K562 (cell line): ENCODE measurements at regions not wholly inside any gene's neighbourhood (a gene's known extent, or its start where the extent isn't known, plus 50 kb on each side); places are given as distances from the start of the nearest gene placed in this dataset.

Source experiments
- ATAC-seq: fragments of 200-7000 bp; cut with Tn5 transposase; 3 replicates; pipeline ENCODE4 v1.9.1; 2020; ENCODE audit warnings: moderate library complexity
- BruUV-seq: library from RNA; stranded (reverse); fragments of 400-500 nt; replicated peaks from 2 replicates; lab custom pipeline; 2021; lab: Mats Ljungman, UMichigan
- CTCF ChIA-PET: fragments of 300-600 bp; formaldehyde crosslinking; extraction: SDS; loops from one replicate; lab custom pipeline; 2021; ENCODE audit warnings: low intra/inter-chr PET ratio; lab: Yijun Ruan, JAX
- POLR2A ChIA-PET: fragments of 300-600, 350-650 bp; sonication (Branson Sonifier 250); formaldehyde crosslinking; extraction: SDS; loops from one replicate; lab custom pipeline; 2021; ENCODE audit warnings: antibody characterized with exemption, inconsistent platforms; lab: Yijun Ruan, JAX
- DNase-seq, 4 experiments: peaks; one replicate each; pipeline versions ENCODE4 v3.0.0 to v3.0.0-alpha.2; 2011 to 2018; ENCODE audit warnings: low spot score in 3 of 4, mixed read lengths in 3 of 4; ENCODE audit errors: extremely low read depth in 1 of 4
- FAIRE-seq: peaks from 2 replicates; lab custom pipeline; 2011; peaks lifted over from hg19 to GRCh38; lab: Jason Lieb, UNC
- H2AFZ ChIP-seq: 2 replicates; pipeline ENCODE4 v1.6.0; 2011; ENCODE audit warnings: low read depth, low read length, control low read depth, inconsistent platforms
- H3K27ac ChIP-seq: fragments of 200-600 bp; 3 replicates; pipeline ENCODE4 v1.8.0; 2011; ENCODE audit warnings: low read depth, mild to moderate bottlenecking, control low read depth, inconsistent platforms, low read length, moderate library complexity, mixed read lengths; ENCODE audit errors: extremely low read depth
- H3K27me3 ChIP-seq, 2 experiments: fragments of 300-600 bp in 1 of 2; 2 replicates in 1 of 2; 3 replicates in 1 of 2; pipeline versions ENCODE4 v1.6.0 to v1.8.0; 2011; ENCODE audit warnings: inconsistent platforms in 2 of 2, low read length in 2 of 2, mild to moderate bottlenecking in 1 of 2, mixed read lengths in 1 of 2, moderate library complexity in 1 of 2; ENCODE audit not compliant: control insufficient read depth in 2 of 2, insufficient read depth in 2 of 2
- H3K36me3 ChIP-seq: fragments of 300-600 bp; 3 replicates; pipeline ENCODE4 v1.8.0; 2011; ENCODE audit warnings: mild to moderate bottlenecking, low read length, inconsistent platforms; ENCODE audit not compliant: control insufficient read depth, insufficient read depth
- H3K4me1 ChIP-seq, 2 experiments: fragments of 200-600 bp in 1 of 2; replicated peaks in 1 of 2; 2 replicates in 1 of 2; 3 replicates in 1 of 2; pipeline versions ENCODE4 v1.5.1 to v1.8.0; 2011; ENCODE audit warnings: inconsistent platforms in 2 of 2, low read length in 2 of 2, mild to moderate bottlenecking in 1 of 2, mixed read lengths in 1 of 2, moderate library complexity in 1 of 2; ENCODE audit not compliant: control insufficient read depth in 2 of 2, insufficient read depth in 2 of 2
- H3K4me2 ChIP-seq: 2 replicates; pipeline ENCODE4 v1.6.1; 2011; ENCODE audit warnings: low read length, control low read depth, inconsistent platforms, mixed read lengths; ENCODE audit not compliant: insufficient read depth
- H3K4me3 ChIP-seq: fragments of 200-600 bp; sonication (generic), shearing (Covaris generic); 2 replicates; pipeline ENCODE4 v1.5.1; 2016; ENCODE audit warnings: control low read depth, inconsistent platforms
- H3K79me2 ChIP-seq: fragments of 200-600 bp; 3 replicates; pipeline ENCODE4 v1.8.0; 2011; ENCODE audit warnings: low read length, inconsistent platforms; ENCODE audit not compliant: control insufficient read depth, insufficient read depth
- H3K9ac ChIP-seq, 2 experiments: 2 replicates each; pipeline versions ENCODE4 v1.6.0 to v1.6.1; 2011; ENCODE audit warnings: low read depth in 2 of 2, low read length in 2 of 2, control low read depth in 1 of 2, inconsistent platforms in 1 of 2, mild to moderate bottlenecking in 1 of 2, mixed read lengths in 1 of 2; ENCODE audit not compliant: insufficient read depth in 1 of 2
- H3K9me1 ChIP-seq: one replicate; pipeline ENCODE4 v1.6.0; 2011; ENCODE audit warnings: inconsistent platforms, mild to moderate bottlenecking, low read length, moderate library complexity; ENCODE audit not compliant: control insufficient read depth, insufficient read depth
- H3K9me3 ChIP-seq: replicated peaks from 2 replicates; pipeline ENCODE4 v1.5.1; 2011; ENCODE audit warnings: low read depth, low read length, inconsistent platforms; ENCODE audit not compliant: control insufficient read depth, insufficient read depth
- H4K20me1 ChIP-seq: replicated peaks from 2 replicates; pipeline ENCODE4 v1.6.1; 2011; ENCODE audit warnings: low read length, inconsistent platforms, mixed read lengths; ENCODE audit not compliant: control insufficient read depth, insufficient read depth
- C11orf30 ChIP-seq: fragments of 450-650 bp; IDR thresholded peaks from 2 replicates; pipeline ENCODE4 v1.6.1; 2016; ENCODE audit warnings: low read depth, mild to moderate bottlenecking
- ELF1 ChIP-seq: fragments of 200-800 bp; sonication (Bioruptor generic); IDR thresholded peaks from 2 replicates; pipeline ENCODE4 v1.6.1; 2016; ENCODE audit warnings: missing genetic modification characterization, missing compliant biosample characterization
- GATAD2A ChIP-seq: fragments of 450-650 bp; IDR thresholded peaks from 2 replicates; pipeline ENCODE4 v1.6.1; 2017
- MAFG ChIP-seq: fragments of 450-650 bp; conservative IDR thresholded peaks from 2 replicates; pipeline ENCODE4 v1.6.1; 2016; ENCODE audit warnings: missing genetic modification characterization, missing compliant biosample characterization
- SNRNP70 ChIP-seq: fragments of 200-400 bp; formaldehyde crosslinking; optimal IDR thresholded peaks from 2 replicates; pipeline ENCODE3; 2017; ENCODE audit warnings: low read depth, low read length
- TCFL5 ChIP-seq: fragments of 250-450 bp; sonication (Bioruptor Pico); conservative IDR thresholded peaks from 2 replicates; pipeline ENCODE4 v1.6.1; 2021; ENCODE audit warnings: mild to moderate bottlenecking, moderate library complexity, matching md5 sums
- WGBS: fragments of 100-300 bp; shearing (Covaris generic); methylation state at CpG from one replicate; pipeline ENCODE4 v1.1.6; 2016; ENCODE audit warnings: low coverage, mixed read lengths; ENCODE audit not compliant: insufficient coverage; ENCODE audit errors: missing lambda C conversion rate; 5-methylcytosine and 5-hydroxymethylcytosine counted together
- in situ Hi-C: fragments of 300-500 bp; cut with MboI; formaldehyde crosslinking; loops from 4 replicates; pipeline ENCODE4 v1.15.0; 2018; ENCODE audit warnings: inconsistent platforms, mixed read lengths
- intact Hi-C: fragments of 100-400 bp; cut with micrococcal nuclease; formaldehyde crosslinking; loops from 2 replicates; pipeline ENCODE4 v1.14.2; 2022
- TF ChIP-seq, protein P1 (sequence below), 2 experiments: fragments of 450-650 bp in 1 of 2; sonication (generic) in 1 of 2; formaldehyde crosslinking in 1 of 2; IDR thresholded peaks; 2 replicates each; pipeline versions ENCODE4 v1.7.1 to v1.9.0; 2016 to 2022; ENCODE audit warnings: inconsistent platforms in 1 of 2, mild to moderate bottlenecking in 1 of 2, missing genetic modification reagents in 1 of 2
- TF ChIP-seq, protein P2 (sequence below): fragments of 250-450 bp; sonication (Bioruptor Pico); IDR thresholded peaks from 2 replicates; pipeline ENCODE4 v1.5.0; 2021; ENCODE audit warnings: mild to moderate bottlenecking, borderline replicate concordance
- TF ChIP-seq, protein P3 (sequence below): sonication (generic); formaldehyde crosslinking; IDR thresholded peaks from 2 replicates; pipeline ENCODE4 v1.8.1; 2023; ENCODE audit warnings: mild to moderate bottlenecking, missing genetic modification reagents, moderate library complexity

- ChIA-PET POLR2A (no interaction called here), CTCF (no interaction called here)
- H3K36me3 ChIP-seq = no peaks in the 10 kb centered on the region
- no peak for TF ChIP-seq MAFG (tag)
- no peak for TF ChIP-seq TCFL5 (CRISPR knock-in tag)
- no peak for TF ChIP-seq SNRNP70
- TF ChIP-seq, protein P1, sequence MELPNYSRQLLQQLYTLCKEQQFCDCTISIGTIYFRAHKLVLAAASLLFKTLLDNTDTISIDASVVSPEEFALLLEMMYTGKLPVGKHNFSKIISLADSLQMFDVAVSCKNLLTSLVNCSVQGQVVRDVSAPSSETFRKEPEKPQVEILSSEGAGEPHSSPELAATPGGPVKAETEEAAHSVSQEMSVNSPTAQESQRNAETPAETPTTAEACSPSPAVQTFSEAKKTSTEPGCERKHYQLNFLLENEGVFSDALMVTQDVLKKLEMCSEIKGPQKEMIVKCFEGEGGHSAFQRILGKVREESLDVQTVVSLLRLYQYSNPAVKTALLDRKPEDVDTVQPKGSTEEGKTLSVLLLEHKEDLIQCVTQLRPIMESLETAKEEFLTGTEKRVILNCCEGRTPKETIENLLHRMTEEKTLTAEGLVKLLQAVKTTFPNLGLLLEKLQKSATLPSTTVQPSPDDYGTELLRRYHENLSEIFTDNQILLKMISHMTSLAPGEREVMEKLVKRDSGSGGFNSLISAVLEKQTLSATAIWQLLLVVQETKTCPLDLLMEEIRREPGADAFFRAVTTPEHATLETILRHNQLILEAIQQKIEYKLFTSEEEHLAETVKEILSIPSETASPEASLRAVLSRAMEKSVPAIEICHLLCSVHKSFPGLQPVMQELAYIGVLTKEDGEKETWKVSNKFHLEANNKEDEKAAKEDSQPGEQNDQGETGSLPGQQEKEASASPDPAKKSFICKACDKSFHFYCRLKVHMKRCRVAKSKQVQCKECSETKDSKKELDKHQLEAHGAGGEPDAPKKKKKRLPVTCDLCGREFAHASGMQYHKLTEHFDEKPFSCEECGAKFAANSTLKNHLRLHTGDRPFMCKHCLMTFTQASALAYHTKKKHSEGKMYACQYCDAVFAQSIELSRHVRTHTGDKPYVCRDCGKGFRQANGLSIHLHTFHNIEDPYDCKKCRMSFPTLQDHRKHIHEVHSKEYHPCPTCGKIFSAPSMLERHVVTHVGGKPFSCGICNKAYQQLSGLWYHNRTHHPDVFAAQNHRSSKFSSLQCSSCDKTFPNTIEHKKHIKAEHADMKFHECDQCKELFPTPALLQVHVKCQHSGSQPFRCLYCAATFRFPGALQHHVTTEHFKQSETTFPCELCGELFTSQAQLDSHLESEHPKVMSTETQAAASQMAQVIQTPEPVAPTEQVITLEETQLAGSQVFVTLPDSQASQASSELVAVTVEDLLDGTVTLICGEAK (IDR thresholded peaks at IDR 0.05) = no peak
- TF ChIP-seq, protein P1 (CRISPR knock-in tag; IDR thresholded peaks at IDR 0.05) = no peak
- TF ChIP-seq ELF1 (tag) = no peak
- TF ChIP-seq C11orf30 = no peak
- TF ChIP-seq, protein P2, sequence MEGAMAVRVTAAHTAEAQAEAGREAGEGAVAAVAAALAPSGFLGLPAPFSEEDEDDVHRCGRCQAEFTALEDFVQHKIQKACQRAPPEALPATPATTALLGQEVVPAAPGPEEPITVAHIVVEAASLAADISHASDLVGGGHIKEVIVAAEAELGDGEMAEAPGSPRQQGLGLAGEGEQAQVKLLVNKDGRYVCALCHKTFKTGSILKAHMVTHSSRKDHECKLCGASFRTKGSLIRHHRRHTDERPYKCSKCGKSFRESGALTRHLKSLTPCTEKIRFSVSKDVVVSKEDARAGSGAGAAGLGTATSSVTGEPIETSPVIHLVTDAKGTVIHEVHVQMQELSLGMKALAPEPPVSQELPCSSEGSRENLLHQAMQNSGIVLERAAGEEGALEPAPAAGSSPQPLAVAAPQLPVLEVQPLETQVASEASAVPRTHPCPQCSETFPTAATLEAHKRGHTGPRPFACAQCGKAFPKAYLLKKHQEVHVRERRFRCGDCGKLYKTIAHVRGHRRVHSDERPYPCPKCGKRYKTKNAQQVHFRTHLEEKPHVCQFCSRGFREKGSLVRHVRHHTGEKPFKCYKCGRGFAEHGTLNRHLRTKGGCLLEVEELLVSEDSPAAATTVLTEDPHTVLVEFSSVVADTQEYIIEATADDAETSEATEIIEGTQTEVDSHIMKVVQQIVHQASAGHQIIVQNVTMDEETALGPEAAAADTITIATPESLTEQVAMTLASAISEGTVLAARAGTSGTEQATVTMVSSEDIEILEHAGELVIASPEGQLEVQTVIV (CRISPR knock-in tag) = no peak
- TF ChIP-seq, protein P3, sequence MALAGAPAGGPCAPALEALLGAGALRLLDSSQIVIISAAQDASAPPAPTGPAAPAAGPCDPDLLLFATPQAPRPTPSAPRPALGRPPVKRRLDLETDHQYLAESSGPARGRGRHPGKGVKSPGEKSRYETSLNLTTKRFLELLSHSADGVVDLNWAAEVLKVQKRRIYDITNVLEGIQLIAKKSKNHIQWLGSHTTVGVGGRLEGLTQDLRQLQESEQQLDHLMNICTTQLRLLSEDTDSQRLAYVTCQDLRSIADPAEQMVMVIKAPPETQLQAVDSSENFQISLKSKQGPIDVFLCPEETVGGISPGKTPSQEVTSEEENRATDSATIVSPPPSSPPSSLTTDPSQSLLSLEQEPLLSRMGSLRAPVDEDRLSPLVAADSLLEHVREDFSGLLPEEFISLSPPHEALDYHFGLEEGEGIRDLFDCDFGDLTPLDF (CRISPR knock-in tag) = no peak
- no peak for TF ChIP-seq GATAD2A
- no peaks in the 10 kb centered on the region for H3K4me1 ChIP-seq
- H3K4me2 ChIP-seq = no peak overlapping the region
- H3K27me3 ChIP-seq = no peaks in the 10 kb centered on the region
- DNase-seq (no peak), ATAC-seq (no peak), FAIRE-seq (no peak)
- no peak overlapping the region for H3K4me3 ChIP-seq
- H3K9me3 ChIP-seq = no peaks in the 10 kb centered on the region
- H3K27ac ChIP-seq = no peak overlapping the region
- BruUV-seq = no TSS peak
- intact Hi-C loops (no loop called here), in situ Hi-C loops (no loop called here)
- no peaks in the 10 kb centered on the region for H4K20me1 ChIP-seq
- H2AFZ ChIP-seq = no peak overlapping the region
- 0% methylated on average over 4 of the region's 4 CpGs for WGBS
- no peaks in the 10 kb centered on the region for H3K9me1 ChIP-seq
- H3K79me2 ChIP-seq = no peaks in the 10 kb centered on the region
- no peak overlapping the region for H3K9ac ChIP-seq
These were observed 994.2 kb upstream of the TENM3 start for GRCh38 chr4:181249031-181249430.
